ENCODE measurements at regions not wholly inside any gene's neighbourhood (a gene's known extent, or its start where the extent isn't known, plus 50 kb on each side); places are given as distances from the start of the nearest gene placed in this dataset.

DNA sequence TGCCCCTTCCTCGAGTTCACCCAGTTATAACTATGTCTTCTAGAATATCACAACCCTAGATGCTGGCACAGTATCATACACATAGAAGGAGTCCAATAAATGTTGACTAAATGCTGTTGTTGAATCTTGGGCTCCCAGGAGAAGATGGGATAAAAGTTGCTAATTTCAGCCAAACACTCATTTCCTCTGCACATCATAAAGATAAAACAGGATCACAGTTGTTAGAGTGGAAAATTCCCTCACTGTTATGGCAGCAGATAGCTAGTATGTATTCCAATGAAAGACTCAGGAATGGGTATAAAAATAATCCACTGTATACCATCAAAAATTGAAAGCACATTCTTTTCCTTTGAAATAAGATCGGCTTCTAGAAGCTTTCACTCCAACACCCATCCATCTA, 294.9 kb upstream of the TSHZ2 start (continued):
- TF ChIP-seq, protein P1, sequence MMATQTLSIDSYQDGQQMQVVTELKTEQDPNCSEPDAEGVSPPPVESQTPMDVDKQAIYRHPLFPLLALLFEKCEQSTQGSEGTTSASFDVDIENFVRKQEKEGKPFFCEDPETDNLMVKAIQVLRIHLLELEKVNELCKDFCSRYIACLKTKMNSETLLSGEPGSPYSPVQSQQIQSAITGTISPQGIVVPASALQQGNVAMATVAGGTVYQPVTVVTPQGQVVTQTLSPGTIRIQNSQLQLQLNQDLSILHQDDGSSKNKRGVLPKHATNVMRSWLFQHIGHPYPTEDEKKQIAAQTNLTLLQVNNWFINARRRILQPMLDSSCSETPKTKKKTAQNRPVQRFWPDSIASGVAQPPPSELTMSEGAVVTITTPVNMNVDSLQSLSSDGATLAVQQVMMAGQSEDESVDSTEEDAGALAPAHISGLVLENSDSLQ (IDR thresholded peaks at IDR 0.05): no peak
- TF ChIP-seq NRF1 (conservative IDR thresholded peaks at IDR 0.05; ENCODE audit: low read depth, low read length) (no peak), BHLHE40 (IDR thresholded peaks at IDR 0.05; ENCODE audit: borderline replicate concordance in 1 of 2, low read depth in 2 of 2, low read length in 1 of 2) (no peak), RAD51 (IDR thresholded peaks at IDR 0.05) (no peak)
- TF ChIP-seq, protein P2, sequence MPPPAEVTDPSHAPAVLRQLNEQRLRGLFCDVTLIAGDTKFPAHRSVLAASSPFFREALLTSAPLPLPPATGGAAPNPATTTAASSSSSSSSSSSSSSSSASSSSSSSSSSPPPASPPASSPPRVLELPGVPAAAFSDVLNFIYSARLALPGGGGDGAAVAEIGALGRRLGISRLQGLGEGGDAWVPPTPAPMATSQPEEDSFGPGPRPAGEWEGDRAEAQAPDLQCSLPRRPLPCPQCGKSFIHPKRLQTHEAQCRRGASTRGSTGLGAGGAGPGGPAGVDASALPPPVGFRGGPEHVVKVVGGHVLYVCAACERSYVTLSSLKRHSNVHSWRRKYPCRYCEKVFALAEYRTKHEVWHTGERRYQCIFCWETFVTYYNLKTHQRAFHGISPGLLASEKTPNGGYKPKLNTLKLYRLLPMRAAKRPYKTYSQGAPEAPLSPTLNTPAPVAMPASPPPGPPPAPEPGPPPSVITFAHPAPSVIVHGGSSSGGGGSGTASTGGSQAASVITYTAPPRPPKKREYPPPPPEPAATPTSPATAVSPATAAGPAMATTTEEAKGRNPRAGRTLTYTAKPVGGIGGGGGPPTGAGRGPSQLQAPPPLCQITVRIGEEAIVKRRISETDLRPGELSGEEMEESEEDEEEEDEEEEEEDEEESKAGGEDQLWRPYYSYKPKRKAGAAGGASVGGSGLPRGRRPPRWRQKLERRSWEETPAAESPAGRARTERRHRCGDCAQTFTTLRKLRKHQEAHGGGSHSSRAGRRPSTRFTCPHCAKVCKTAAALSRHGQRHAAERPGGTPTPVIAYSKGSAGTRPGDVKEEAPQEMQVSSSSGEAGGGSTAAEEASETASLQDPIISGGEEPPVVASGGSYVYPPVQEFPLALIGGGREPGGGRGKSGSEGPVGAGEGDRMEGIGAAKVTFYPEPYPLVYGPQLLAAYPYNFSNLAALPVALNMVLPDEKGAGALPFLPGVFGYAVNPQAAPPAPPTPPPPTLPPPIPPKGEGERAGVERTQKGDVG (CRISPR knock-in tag; IDR thresholded peaks at IDR 0.05): no peak

DNA sequence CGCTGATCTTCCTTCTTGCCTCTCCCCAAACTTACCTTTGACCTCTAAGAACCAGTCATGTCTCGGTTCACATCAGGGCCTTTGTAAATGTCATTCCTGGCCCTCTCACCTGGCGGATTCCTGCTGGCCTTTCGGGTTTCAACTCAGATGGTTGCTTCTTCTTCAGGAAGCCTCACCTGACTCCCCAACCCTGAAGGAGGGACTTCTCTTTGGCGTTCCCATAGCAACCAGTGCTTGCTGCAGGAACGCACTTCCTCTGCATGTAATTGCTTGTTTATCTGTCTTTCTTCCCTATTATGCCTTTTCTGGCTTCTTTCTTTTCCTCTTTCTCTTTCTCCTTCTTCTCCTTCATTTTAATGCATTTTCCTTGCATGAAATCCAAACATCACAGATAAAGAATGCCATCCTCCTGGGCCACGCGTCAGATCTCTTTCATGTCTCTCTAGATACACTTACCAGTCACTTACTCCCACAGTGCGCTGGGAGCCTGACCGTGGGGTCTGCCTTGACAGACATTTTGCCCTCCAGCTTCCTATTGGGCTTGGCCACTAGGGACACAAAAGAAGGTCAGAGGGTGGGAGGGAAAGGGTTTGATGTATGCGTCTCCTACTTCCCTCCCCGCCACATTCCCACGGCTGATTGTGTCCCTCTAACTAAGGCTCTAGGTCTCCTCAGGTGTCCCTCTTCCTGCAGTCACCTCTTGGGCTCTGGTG, 295.7 kb upstream of the TSHZ2 start:
- Histone ChIP-seq H3K4me3 (no peak overlapping the region), H3K27ac (ENCODE audit: control insufficient read depth, insufficient read depth) (no peak overlapping the region), H3K9me3 (replicated peaks; ENCODE audit: control insufficient read depth, insufficient read depth, low read length) (no peaks in the 10 kb centered on the region), H4K20me1 (ENCODE audit: control insufficient read depth, insufficient read depth) (no peaks in the 10 kb centered on the region), H3K4me1 (ENCODE audit: control insufficient read depth, insufficient read depth, low read length) (no peaks in the 10 kb centered on the region), H3K36me3 (ENCODE audit: control insufficient read depth in 2 of 2, insufficient read depth in 2 of 2, low read length in 1 of 2) (no peaks in the 10 kb centered on the region), H3K27me3 (replicated peaks in 1 of 2; ENCODE audit: control insufficient read depth in 2 of 2, insufficient read depth in 2 of 2, low read length in 1 of 2) (no peaks in the 10 kb centered on the region), H3K9ac (ENCODE audit: control insufficient read depth, insufficient read depth, low read length) (no peak overlapping the region), H3K4me2 (ENCODE audit: control insufficient read depth, insufficient read depth) (no peak overlapping the region), H2AFZ (ENCODE audit: control insufficient read depth, low read depth, low read length) (no peak overlapping the region), H3K79me2 (ENCODE audit: control insufficient read depth, insufficient read depth, low read length) (no peaks in the 10 kb centered on the region)
- FAIRE-seq (no peak), ATAC-seq (no peak), DNase-seq (ENCODE audit: low read depth, low spot score) (no peak)
- ChIA-PET POLR2A (no interaction called here), RAD21 (ENCODE audit: unreplicated experiment) (no interaction called here), CTCF (no interaction called here), SMC1A (ENCODE audit: uncharacterized antibody, unreplicated experiment) (no interaction called here)
- intact Hi-C loops (cut with micrococcal nuclease; ENCODE audit: unreplicated experiment) (no loop called here), in situ Hi-C loops (cut with MboI) (no loop called here)
- WGBS (ENCODE audit: insufficient coverage, insufficient replicate concordance, low lambda C conversion rate, missing lambda C conversion rate): 45% methylated on average over 12 of the region's 13 CpGs
- no TSS peak for BruUV-seq (replicated peaks)
- TF ChIP-seq KDM1A (IDR thresholded peaks at IDR 0.05; ENCODE audit: borderline replicate concordance) (no peak), MEF2B (IDR thresholded peaks at IDR 0.05; ENCODE audit: partially characterized antibody, poor library complexity, severe bottlenecking) (no peak), GATAD2B (conservative IDR thresholded peaks at IDR 0.05; ENCODE audit: low read depth) (no peak), FOXM1 (IDR thresholded peaks at IDR 0.05; ENCODE audit: low read depth, low read length) (no peak), ESRRA (IDR thresholded peaks at IDR 0.05; ENCODE audit: low read length) (no peak), RCOR1 (conservative IDR thresholded peaks at IDR 0.05; ENCODE audit: low read depth, low read length) (no peak), ZZZ3 (IDR thresholded peaks at IDR 0.05; ENCODE audit: control insufficient read depth, insufficient read length, low read depth) (no peak), PML (IDR thresholded peaks at IDR 0.05; ENCODE audit: low read length) (no peak), STAT1 (conservative IDR thresholded peaks at IDR 0.05) (no peak), CREB1 (IDR thresholded peaks at IDR 0.05; ENCODE audit: low read depth) (no peak)
- TF ChIP-seq, protein P3, sequence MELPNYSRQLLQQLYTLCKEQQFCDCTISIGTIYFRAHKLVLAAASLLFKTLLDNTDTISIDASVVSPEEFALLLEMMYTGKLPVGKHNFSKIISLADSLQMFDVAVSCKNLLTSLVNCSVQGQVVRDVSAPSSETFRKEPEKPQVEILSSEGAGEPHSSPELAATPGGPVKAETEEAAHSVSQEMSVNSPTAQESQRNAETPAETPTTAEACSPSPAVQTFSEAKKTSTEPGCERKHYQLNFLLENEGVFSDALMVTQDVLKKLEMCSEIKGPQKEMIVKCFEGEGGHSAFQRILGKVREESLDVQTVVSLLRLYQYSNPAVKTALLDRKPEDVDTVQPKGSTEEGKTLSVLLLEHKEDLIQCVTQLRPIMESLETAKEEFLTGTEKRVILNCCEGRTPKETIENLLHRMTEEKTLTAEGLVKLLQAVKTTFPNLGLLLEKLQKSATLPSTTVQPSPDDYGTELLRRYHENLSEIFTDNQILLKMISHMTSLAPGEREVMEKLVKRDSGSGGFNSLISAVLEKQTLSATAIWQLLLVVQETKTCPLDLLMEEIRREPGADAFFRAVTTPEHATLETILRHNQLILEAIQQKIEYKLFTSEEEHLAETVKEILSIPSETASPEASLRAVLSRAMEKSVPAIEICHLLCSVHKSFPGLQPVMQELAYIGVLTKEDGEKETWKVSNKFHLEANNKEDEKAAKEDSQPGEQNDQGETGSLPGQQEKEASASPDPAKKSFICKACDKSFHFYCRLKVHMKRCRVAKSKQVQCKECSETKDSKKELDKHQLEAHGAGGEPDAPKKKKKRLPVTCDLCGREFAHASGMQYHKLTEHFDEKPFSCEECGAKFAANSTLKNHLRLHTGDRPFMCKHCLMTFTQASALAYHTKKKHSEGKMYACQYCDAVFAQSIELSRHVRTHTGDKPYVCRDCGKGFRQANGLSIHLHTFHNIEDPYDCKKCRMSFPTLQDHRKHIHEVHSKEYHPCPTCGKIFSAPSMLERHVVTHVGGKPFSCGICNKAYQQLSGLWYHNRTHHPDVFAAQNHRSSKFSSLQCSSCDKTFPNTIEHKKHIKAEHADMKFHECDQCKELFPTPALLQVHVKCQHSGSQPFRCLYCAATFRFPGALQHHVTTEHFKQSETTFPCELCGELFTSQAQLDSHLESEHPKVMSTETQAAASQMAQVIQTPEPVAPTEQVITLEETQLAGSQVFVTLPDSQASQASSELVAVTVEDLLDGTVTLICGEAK (IDR thresholded peaks at IDR 0.05; ENCODE audit: borderline replicate concordance): no peak

Data from GM12878 (cell line).